GM12878 (cell line): ENCODE measurements at regions not wholly inside any gene's neighbourhood (a gene's known extent, or its start where the extent isn't known, plus 50 kb on each side); places are given as distances from the start of the nearest gene placed in this dataset.

Source experiments
- ATAC-seq: fragments of 200-7000 bp; cut with Tn5 transposase; 3 replicates; pipeline ENCODE4 v1.9.1; 2020; ENCODE audit warnings: mild to moderate bottlenecking, moderate library complexity
- BruUV-seq: library from RNA; stranded (reverse); fragments of 400-500 nt; replicated peaks from 2 replicates; lab custom pipeline; 2021; lab: Mats Ljungman, UMichigan
- CTCF ChIA-PET: fragments of 300-600 bp; sonication (Branson Sonifier 250); formaldehyde crosslinking; extraction: SDS; loops from one replicate; lab custom pipeline; 2021; ENCODE audit warnings: inconsistent platforms; lab: Yijun Ruan, JAX
- POLR2A ChIA-PET: fragments of 350-600 bp; formaldehyde crosslinking; extraction: SDS; loops from one replicate; lab custom pipeline; 2021; ENCODE audit warnings: inconsistent platforms; lab: Charles Lee
- RAD21 ChIA-PET: fragments of 300-600 bp; sonication (Branson Sonifier 250); formaldehyde crosslinking; loops from one replicate; lab custom pipeline; 2023; ENCODE audit warnings: antibody characterized with exemption; ENCODE audit not compliant: unreplicated experiment; lab: Charles Lee
- SMC1A ChIA-PET: fragments of 300-600 bp; sonication (Branson Sonifier 250); formaldehyde crosslinking; loops from one replicate; lab custom pipeline; 2023; ENCODE audit not compliant: unreplicated experiment, uncharacterized antibody; lab: Charles Lee
- DNase-seq: peaks from one replicate; pipeline ENCODE4 v3.0.0-alpha.2; 2011; ENCODE audit warnings: low read depth, low spot score
- FAIRE-seq: peaks from 3 replicates; lab custom pipeline; 2011; peaks lifted over from hg19 to GRCh38; lab: Jason Lieb, UNC
- H2AFZ ChIP-seq: 2 replicates; pipeline ENCODE4 v1.6.0; 2011; ENCODE audit warnings: low read depth, low read length, control low read depth; ENCODE audit not compliant: control insufficient read depth
- H3K27ac ChIP-seq: 2 replicates; pipeline ENCODE4 v1.5.1; 2011; ENCODE audit warnings: control low read depth; ENCODE audit not compliant: control insufficient read depth, insufficient read depth
- H3K27me3 ChIP-seq, 2 experiments: replicated peaks in 1 of 2; 2 replicates each; pipeline versions ENCODE4 v1.6.0 to v1.6.1; 2011; ENCODE audit warnings: low read length in 1 of 2; ENCODE audit not compliant: control insufficient read depth in 2 of 2, insufficient read depth in 2 of 2
- H3K36me3 ChIP-seq, 2 experiments: 2 replicates each; pipeline ENCODE4 v1.5.1; 2011; ENCODE audit warnings: low read length in 1 of 2; ENCODE audit not compliant: control insufficient read depth in 2 of 2, insufficient read depth in 2 of 2
- H3K4me1 ChIP-seq: 2 replicates; pipeline ENCODE4 v1.6.1; 2011; ENCODE audit warnings: mild to moderate bottlenecking, low read length, moderate library complexity, mixed read lengths; ENCODE audit not compliant: control insufficient read depth, insufficient read depth
- H3K4me2 ChIP-seq: 2 replicates; pipeline ENCODE4 v1.6.0; 2011; ENCODE audit warnings: control low read depth; ENCODE audit not compliant: control insufficient read depth, insufficient read depth
- H3K4me3 ChIP-seq: fragments of 200-600 bp; sonication (generic); 2 replicates; pipeline ENCODE4 v1.5.1; 2016
- H3K79me2 ChIP-seq: 2 replicates; pipeline ENCODE4 v1.6.0; 2011; ENCODE audit warnings: low read length; ENCODE audit not compliant: control insufficient read depth, insufficient read depth
- H3K9ac ChIP-seq: 2 replicates; pipeline ENCODE4 v1.8.0; 2011; ENCODE audit warnings: low read length, control low read depth, mixed read lengths; ENCODE audit not compliant: control insufficient read depth, insufficient read depth
- H3K9me3 ChIP-seq: replicated peaks from 3 replicates; pipeline ENCODE4 v1.5.1; 2011; ENCODE audit warnings: mild to moderate bottlenecking, low read length; ENCODE audit not compliant: control insufficient read depth, insufficient read depth
- H4K20me1 ChIP-seq: 2 replicates; pipeline ENCODE4 v1.6.0; 2011; ENCODE audit not compliant: control insufficient read depth, insufficient read depth
- ATF7 ChIP-seq: fragments of 450-650 bp; IDR thresholded peaks from 2 replicates; pipeline ENCODE4 v1.6.1; 2016; ENCODE audit warnings: low read depth, mild to moderate bottlenecking
- CHD4 ChIP-seq: fragments of 200-600 bp; sonication (generic); IDR thresholded peaks from 2 replicates; pipeline ENCODE4 v1.6.1; 2016; ENCODE audit warnings: mild to moderate bottlenecking
- CREM ChIP-seq: IDR thresholded peaks from 2 replicates; pipeline ENCODE4 v1.6.1; 2014; ENCODE audit warnings: antibody characterized with exemption, low read depth
- E2F4 ChIP-seq: IDR thresholded peaks from 2 replicates; pipeline ENCODE4 v1.6.1; 2012; ENCODE audit warnings: low read depth, low read length, improper control_type of control experiment
- FOXK2 ChIP-seq: fragments of 450-650 bp; IDR thresholded peaks from 2 replicates; pipeline ENCODE4 v1.6.1; 2017; ENCODE audit warnings: mild to moderate bottlenecking, moderate library complexity
- KDM1A ChIP-seq: fragments of 200-600 bp; sonication (generic); IDR thresholded peaks from 2 replicates; pipeline ENCODE4 v1.6.1; 2016; ENCODE audit warnings: borderline replicate concordance
- MEF2A ChIP-seq: IDR thresholded peaks from 2 replicates; pipeline ENCODE4 v1.6.1; 2011; ENCODE audit warnings: low read depth, mild to moderate bottlenecking, low read length, moderate library complexity; ENCODE audit not compliant: insufficient read depth
- MYB ChIP-seq: fragments of 150-350 bp; IDR thresholded peaks from 2 replicates; pipeline ENCODE4 v1.6.1; 2014; ENCODE audit warnings: mild to moderate bottlenecking, low read depth, low read length, borderline replicate concordance
- NRF1 ChIP-seq: conservative IDR thresholded peaks from 2 replicates; pipeline ENCODE4 v1.6.1; 2011; ENCODE audit warnings: mild to moderate bottlenecking, low read depth, low read length, improper control_type of control experiment
- RAD21 ChIP-seq: IDR thresholded peaks from 2 replicates; pipeline ENCODE4 v1.6.1; 2011; ENCODE audit warnings: mild to moderate bottlenecking, low read depth, low read length, moderate library complexity; ENCODE audit not compliant: insufficient read depth
- SIX5 ChIP-seq: IDR thresholded peaks from 2 replicates; pipeline ENCODE4 v1.6.1; 2011; ENCODE audit warnings: mild to moderate bottlenecking, low read depth, low read length, moderate library complexity; ENCODE audit not compliant: severe bottlenecking
- SUPT20H ChIP-seq: IDR thresholded peaks from 2 replicates; pipeline ENCODE4 v1.6.1; 2011; ENCODE audit warnings: low read depth, mild to moderate bottlenecking, low read length, moderate library complexity, borderline replicate concordance; ENCODE audit not compliant: control insufficient read depth
- SUZ12 ChIP-seq: fragments of 200-600 bp; sonication (generic); IDR thresholded peaks from one replicate; pipeline ENCODE4 v1.6.1; 2018; ENCODE audit warnings: antibody characterized with exemption, mild to moderate bottlenecking; ENCODE audit not compliant: unreplicated experiment
- TCF3 ChIP-seq: IDR thresholded peaks from 2 replicates; pipeline ENCODE4 v1.6.1; 2012; ENCODE audit warnings: low read depth, mild to moderate bottlenecking, low read length, borderline replicate concordance; ENCODE audit not compliant: insufficient read depth
- YBX1 ChIP-seq: fragments of 450-650 bp; IDR thresholded peaks from 2 replicates; pipeline ENCODE4 v1.6.1; 2016; ENCODE audit warnings: antibody characterized with exemption
- ZNF217 ChIP-seq: fragments of 450-650 bp; IDR thresholded peaks from 2 replicates; pipeline ENCODE4 v1.6.1; 2017; ENCODE audit warnings: antibody characterized with exemption, mild to moderate bottlenecking
- WGBS: methylation state at CpG from one replicate; pipeline ENCODE4 v1.1.6; 2016; ENCODE audit warnings: low lambda C conversion rate; ENCODE audit not compliant: insufficient replicate concordance, insufficient coverage; ENCODE audit errors: missing lambda C conversion rate; 5-methylcytosine and 5-hydroxymethylcytosine counted together
- in situ Hi-C: fragments of 300-500 bp; cut with MboI; formaldehyde crosslinking; loops from 9 replicates; pipeline ENCODE4 v1.14.3; 2018; ENCODE audit warnings: mixed read lengths
- intact Hi-C: fragments of 100-400 bp; cut with micrococcal nuclease; formaldehyde crosslinking; loops from one replicate; pipeline ENCODE4 v1.14.2; 2022; ENCODE audit not compliant: unreplicated experiment
- TF ChIP-seq, protein P1 (sequence below): IDR thresholded peaks from 2 replicates; pipeline ENCODE4 v1.6.1; 2011; ENCODE audit warnings: low read depth, mild to moderate bottlenecking, low read length, moderate library complexity, borderline replicate concordance; ENCODE audit errors: extremely low read depth
- TF ChIP-seq, protein P2 (sequence below): fragments of 450-650 bp; conservative IDR thresholded peaks from 2 replicates; pipeline ENCODE4 v1.6.1; 2017; ENCODE audit warnings: mild to moderate bottlenecking, moderate library complexity
- TF ChIP-seq, protein P3 (sequence below): fragments of 450-650 bp; IDR thresholded peaks from 2 replicates; pipeline ENCODE4 v1.6.1; 2018; ENCODE audit warnings: borderline replicate concordance, mild to moderate bottlenecking; ENCODE audit not compliant: partially characterized antibody

DNA sequence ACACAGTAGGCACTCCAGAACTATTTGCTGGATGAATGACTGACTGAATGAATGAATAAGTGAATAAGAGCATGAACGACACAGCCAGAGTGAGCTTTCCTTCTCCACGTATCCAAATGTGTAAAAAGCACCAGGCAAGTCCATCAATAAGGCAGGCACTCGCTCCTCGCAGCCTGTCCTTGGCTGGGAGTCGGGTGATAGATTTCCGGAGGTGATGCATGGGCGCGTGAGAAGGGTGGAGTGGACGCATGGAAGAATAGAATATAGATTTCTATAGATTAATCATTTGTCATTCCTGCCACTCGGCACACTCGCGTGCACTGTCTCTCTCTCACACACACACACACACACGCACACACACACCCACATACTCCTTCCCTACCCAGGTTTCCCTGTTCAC lies 164.3 kb upstream of the ZC3H12A start (continued):
- no peak for TF ChIP-seq SUPT20H
- TF ChIP-seq SUZ12: no peak
- no peak for TF ChIP-seq KDM1A
- TF ChIP-seq CREM: no peak
- TF ChIP-seq MEF2A: no peak
- no peak for TF ChIP-seq ATF7

GRCh38 chr1:37315371-37315846 lies 159.0 kb upstream of the ZC3H12A start:
- DNase-seq (no peak), FAIRE-seq (no peak), ATAC-seq (no peak)
- no peaks in the 10 kb centered on the region for H3K36me3 ChIP-seq
- no peak overlapping the region for H3K4me3 ChIP-seq
- H3K4me2 ChIP-seq: no peak overlapping the region
- in situ Hi-C loops (no loop called here), intact Hi-C loops (no loop called here)
- H3K9me3 ChIP-seq: no peaks in the 10 kb centered on the region
- POLR2A ChIA-PET: no interaction called here
- RAD21 ChIA-PET: no interaction called here
- H3K79me2 ChIP-seq: no peaks in the 10 kb centered on the region
- H3K27me3 ChIP-seq: peaks cover 4 to 14% of the 10 kb centered on the region in 2 experiments
- 63% methylated on average over 4 of the region's 4 CpGs for WGBS
- no peaks in the 10 kb centered on the region for H3K4me1 ChIP-seq
- H3K27ac ChIP-seq: no peak overlapping the region
- CTCF ChIA-PET: interaction anchor here (0.6 to 1.5 kb wide), 4 partner anchors 9 to 1319 kb away, joined by 3 to 6 read pairs (median 4); no protein-coding TSS in a partner anchor
- H3K9ac ChIP-seq: no peak overlapping the region
- SMC1A ChIA-PET: interaction anchor here (0.8 to 1.3 kb wide), 2 partner anchors 9 to 11 kb away, joined by 3 read pairs; no protein-coding TSS in a partner anchor
- BruUV-seq: no TSS peak
- no peaks in the 10 kb centered on the region for H4K20me1 ChIP-seq
- no peak overlapping the region for H2AFZ ChIP-seq
- TF ChIP-seq SIX5: no peak
- TF ChIP-seq FOXK2: no peak
- TF ChIP-seq ZNF217: no peak
- TF ChIP-seq, protein P1, sequence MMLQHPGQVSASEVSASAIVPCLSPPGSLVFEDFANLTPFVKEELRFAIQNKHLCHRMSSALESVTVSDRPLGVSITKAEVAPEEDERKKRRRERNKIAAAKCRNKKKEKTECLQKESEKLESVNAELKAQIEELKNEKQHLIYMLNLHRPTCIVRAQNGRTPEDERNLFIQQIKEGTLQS: no peak
- no peak for TF ChIP-seq MYB
- TF ChIP-seq, protein P2, sequence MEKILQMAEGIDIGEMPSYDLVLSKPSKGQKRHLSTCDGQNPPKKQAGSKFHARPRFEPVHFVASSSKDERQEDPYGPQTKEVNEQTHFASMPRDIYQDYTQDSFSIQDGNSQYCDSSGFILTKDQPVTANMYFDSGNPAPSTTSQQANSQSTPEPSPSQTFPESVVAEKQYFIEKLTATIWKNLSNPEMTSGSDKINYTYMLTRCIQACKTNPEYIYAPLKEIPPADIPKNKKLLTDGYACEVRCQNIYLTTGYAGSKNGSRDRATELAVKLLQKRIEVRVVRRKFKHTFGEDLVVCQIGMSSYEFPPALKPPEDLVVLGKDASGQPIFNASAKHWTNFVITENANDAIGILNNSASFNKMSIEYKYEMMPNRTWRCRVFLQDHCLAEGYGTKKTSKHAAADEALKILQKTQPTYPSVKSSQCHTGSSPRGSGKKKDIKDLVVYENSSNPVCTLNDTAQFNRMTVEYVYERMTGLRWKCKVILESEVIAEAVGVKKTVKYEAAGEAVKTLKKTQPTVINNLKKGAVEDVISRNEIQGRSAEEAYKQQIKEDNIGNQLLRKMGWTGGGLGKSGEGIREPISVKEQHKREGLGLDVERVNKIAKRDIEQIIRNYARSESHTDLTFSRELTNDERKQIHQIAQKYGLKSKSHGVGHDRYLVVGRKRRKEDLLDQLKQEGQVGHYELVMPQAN: no peak
- no peak for TF ChIP-seq YBX1
- no peak for TF ChIP-seq E2F4
- TF ChIP-seq NRF1: no peak
- TF ChIP-seq CHD4: no peak
- no peak for TF ChIP-seq TCF3
- TF ChIP-seq, protein P3, sequence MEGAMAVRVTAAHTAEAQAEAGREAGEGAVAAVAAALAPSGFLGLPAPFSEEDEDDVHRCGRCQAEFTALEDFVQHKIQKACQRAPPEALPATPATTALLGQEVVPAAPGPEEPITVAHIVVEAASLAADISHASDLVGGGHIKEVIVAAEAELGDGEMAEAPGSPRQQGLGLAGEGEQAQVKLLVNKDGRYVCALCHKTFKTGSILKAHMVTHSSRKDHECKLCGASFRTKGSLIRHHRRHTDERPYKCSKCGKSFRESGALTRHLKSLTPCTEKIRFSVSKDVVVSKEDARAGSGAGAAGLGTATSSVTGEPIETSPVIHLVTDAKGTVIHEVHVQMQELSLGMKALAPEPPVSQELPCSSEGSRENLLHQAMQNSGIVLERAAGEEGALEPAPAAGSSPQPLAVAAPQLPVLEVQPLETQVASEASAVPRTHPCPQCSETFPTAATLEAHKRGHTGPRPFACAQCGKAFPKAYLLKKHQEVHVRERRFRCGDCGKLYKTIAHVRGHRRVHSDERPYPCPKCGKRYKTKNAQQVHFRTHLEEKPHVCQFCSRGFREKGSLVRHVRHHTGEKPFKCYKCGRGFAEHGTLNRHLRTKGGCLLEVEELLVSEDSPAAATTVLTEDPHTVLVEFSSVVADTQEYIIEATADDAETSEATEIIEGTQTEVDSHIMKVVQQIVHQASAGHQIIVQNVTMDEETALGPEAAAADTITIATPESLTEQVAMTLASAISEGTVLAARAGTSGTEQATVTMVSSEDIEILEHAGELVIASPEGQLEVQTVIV: no peak
- TF ChIP-seq RAD21: no peak
